Uterus (tissue), 3 donors: ENCODE measurements at regions not wholly inside any gene's neighbourhood (a gene's known extent, or its start where the extent isn't known, plus 50 kb on each side); places are given as distances from the start of the nearest gene placed in this dataset.

Source experiments
- DNase-seq, 2 donors: peaks; one replicate each; pipeline ENCODE4 v3.0.0-alpha.2; 2019 to 2020
- H3K27ac ChIP-seq, 2 donors: fragments of 200-600 bp; sonication (generic); 1 replicate in 1 of 2; 2 replicates in 1 of 2; pipeline ENCODE4 v1.5.1; 2016 to 2018
- H3K27me3 ChIP-seq, 2 donors: fragments of 200-600 bp; sonication (generic); one replicate each; pipeline ENCODE4 v1.5.1; 2018 to 2019; ENCODE audit warnings: control low read depth in 1 of 2
- H3K36me3 ChIP-seq, 2 donors: fragments of 200-600 bp; sonication (generic); one replicate each; pipeline ENCODE4 v1.5.1; 2019; ENCODE audit warnings: control low read depth in 1 of 2
- H3K4me1 ChIP-seq, 2 donors: fragments of 200-600 bp; sonication (generic); one replicate each; pipeline ENCODE4 v1.5.1; 2018 to 2019; ENCODE audit warnings: control low read depth in 1 of 2
- H3K4me3 ChIP-seq, 2 donors: fragments of 200-600 bp; sonication (generic); 1 replicate in 1 of 2; 2 replicates in 1 of 2; pipeline ENCODE4 v1.5.1; 2018 to 2019; ENCODE audit warnings: mild to moderate bottlenecking in 1 of 2
- H3K9me3 ChIP-seq, 2 donors: fragments of 200-600 bp; sonication (generic); one replicate each; pipeline ENCODE4 v1.5.1; 2019; ENCODE audit warnings: control low read depth in 1 of 2
- POLR2A ChIP-seq, 2 donors: fragments of 450-650 bp; IDR thresholded peaks; one replicate each; pipeline ENCODE4 v1.6.1; 2016; ENCODE audit warnings: antibody characterized with exemption in 2 of 2, mild to moderate bottlenecking in 1 of 2, moderate library complexity in 1 of 2
- intact Hi-C: fragments of 100-400 bp; cut with DNase I; formaldehyde crosslinking; loops from one replicate; pipeline ENCODE4 v1.15.1; 2023; ENCODE audit warnings: low total_unique reads
- TF ChIP-seq, protein P1 (sequence below), 4 experiments: fragments of 200-600 bp in 2 of 4; fragments of 450-650 bp in 2 of 4; sonication (generic) in 2 of 4; IDR thresholded peaks; one replicate each; pipeline ENCODE4 v1.5.1; 2016 to 2019; ENCODE audit warnings: antibody characterized with exemption in 4 of 4, mild to moderate bottlenecking in 2 of 4, moderate library complexity in 1 of 4
- donor health status: DM: yes; HTN: yes; CAD: no.

GRCh38 chr4:107187091-107187490, 151.0 kb upstream of the DKK2 start:
- Histone ChIP-seq H3K27ac (no peak overlapping the region), H3K4me1 (no peaks in the 10 kb centered on the region), H3K9me3 (no peaks in the 10 kb centered on the region), H3K36me3 (no peaks in the 10 kb centered on the region), H3K4me3 (no peak overlapping the region), H3K27me3 (no peaks in the 10 kb centered on the region)
- intact Hi-C loops: no loop called here
- DNase-seq: no peak
- TF ChIP-seq POLR2A (IDR thresholded peaks at IDR 0.05): no peak
- TF ChIP-seq, protein P1, sequence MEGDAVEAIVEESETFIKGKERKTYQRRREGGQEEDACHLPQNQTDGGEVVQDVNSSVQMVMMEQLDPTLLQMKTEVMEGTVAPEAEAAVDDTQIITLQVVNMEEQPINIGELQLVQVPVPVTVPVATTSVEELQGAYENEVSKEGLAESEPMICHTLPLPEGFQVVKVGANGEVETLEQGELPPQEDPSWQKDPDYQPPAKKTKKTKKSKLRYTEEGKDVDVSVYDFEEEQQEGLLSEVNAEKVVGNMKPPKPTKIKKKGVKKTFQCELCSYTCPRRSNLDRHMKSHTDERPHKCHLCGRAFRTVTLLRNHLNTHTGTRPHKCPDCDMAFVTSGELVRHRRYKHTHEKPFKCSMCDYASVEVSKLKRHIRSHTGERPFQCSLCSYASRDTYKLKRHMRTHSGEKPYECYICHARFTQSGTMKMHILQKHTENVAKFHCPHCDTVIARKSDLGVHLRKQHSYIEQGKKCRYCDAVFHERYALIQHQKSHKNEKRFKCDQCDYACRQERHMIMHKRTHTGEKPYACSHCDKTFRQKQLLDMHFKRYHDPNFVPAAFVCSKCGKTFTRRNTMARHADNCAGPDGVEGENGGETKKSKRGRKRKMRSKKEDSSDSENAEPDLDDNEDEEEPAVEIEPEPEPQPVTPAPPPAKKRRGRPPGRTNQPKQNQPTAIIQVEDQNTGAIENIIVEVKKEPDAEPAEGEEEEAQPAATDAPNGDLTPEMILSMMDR (IDR thresholded peaks at IDR 0.05): no peak

DNA sequence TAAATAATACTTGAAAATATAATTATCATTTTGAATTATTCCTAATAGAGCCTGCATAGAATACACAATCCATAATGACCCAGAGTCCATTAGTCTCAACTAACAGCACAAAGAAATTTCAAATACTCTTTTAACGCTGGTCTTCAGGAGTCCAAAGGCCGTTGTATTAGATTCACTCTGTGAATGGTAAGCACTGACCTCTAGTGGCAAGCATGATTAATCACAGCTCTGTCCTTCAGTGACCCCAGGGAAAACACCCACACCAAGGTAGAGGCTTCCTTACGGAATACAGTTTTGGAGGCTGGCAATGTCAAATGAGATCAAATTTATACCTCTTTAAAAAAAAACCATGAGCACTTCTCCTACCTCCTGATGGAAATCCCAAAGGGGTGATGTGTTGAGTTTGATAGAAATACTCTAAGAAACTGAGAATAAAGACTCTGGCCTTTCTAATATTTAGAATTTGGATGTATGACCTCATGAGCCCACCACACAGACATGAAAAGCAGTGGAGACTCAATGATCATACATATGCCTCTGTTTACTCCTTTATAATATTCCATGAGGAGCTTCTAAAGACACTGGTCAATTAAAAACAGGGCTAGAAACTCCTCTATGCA, 147.2 kb upstream of the DKK2 start:
- intact Hi-C loops: no loop called here
- no peak for DNase-seq
- TF ChIP-seq, protein P1 (IDR thresholded peaks at IDR 0.05): peak; percentile 51 to 65 (median 60)
- TF ChIP-seq POLR2A (IDR thresholded peaks at IDR 0.05): no peak
- Histone ChIP-seq H3K4me3 (no peak overlapping the region), H3K27ac (no peak overlapping the region), H3K27me3 (no peaks in the 10 kb centered on the region), H3K36me3 (no peaks in the 10 kb centered on the region), H3K4me1 (no peaks in the 10 kb centered on the region), H3K9me3 (no peaks in the 10 kb centered on the region)

GRCh38 chr4:107182347-107182746, 146.2 kb upstream of the DKK2 start:
- intact Hi-C loops: no loop called here
- TF ChIP-seq, protein P1 (IDR thresholded peaks at IDR 0.05): no peak
- Histone ChIP-seq H3K4me1 (no peaks in the 10 kb centered on the region), H3K27ac (no peak overlapping the region), H3K4me3 (no peak overlapping the region), H3K36me3 (no peaks in the 10 kb centered on the region), H3K9me3 (no peaks in the 10 kb centered on the region), H3K27me3 (no peaks in the 10 kb centered on the region)
- no peak for DNase-seq

- Histone ChIP-seq H3K36me3 (no peaks in the 10 kb centered on the region), H3K4me3 (no peak overlapping the region), H3K27ac (no peak overlapping the region), H3K27me3 (no peaks in the 10 kb centered on the region), H3K9me3 (peaks cover 0 to 6% of the 10 kb centered on the region in 2 donors), H3K4me1 (no peaks in the 10 kb centered on the region)
- TF ChIP-seq, protein P1 (IDR thresholded peaks at IDR 0.05): no peak
- TF ChIP-seq POLR2A (IDR thresholded peaks at IDR 0.05): no peak
- DNase-seq: no peak
- intact Hi-C loops: no loop called here
These were observed 130.8 kb upstream of the DKK2 start for GRCh38 chr4:107166873-107167450.

DNA sequence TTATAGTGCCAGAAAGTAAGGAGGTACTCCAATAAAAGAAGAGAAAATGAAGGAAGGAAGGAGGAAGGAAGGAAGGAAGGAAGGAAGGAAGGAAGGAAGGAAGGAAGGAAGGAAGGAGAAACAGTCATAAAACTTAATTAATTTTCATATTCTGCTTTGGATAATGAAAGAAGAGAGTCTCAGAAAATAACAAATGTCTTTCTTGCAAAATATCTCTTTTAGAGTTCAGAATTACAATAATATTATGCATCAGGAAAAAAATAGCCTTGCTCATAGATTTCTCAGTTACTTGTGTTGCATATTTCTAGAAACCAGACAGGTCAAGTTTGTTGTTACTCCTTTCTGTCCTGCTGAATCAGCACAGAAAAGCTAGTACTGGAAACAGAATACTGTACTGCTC, 130.1 kb upstream of the DKK2 start:
- H3K9me3 ChIP-seq: peaks cover 0 to 6% of the 10 kb centered on the region in 2 donors
- no peaks in the 10 kb centered on the region for H3K27me3 ChIP-seq
- DNase-seq: no peak
- no peak overlapping the region for H3K4me3 ChIP-seq
- H3K27ac ChIP-seq: no peak overlapping the region
- H3K4me1 ChIP-seq: no peaks in the 10 kb centered on the region
- no peaks in the 10 kb centered on the region for H3K36me3 ChIP-seq
- TF ChIP-seq, protein P1 (IDR thresholded peaks at IDR 0.05): no peak
- TF ChIP-seq POLR2A (IDR thresholded peaks at IDR 0.05): no peak
- intact Hi-C loops: no loop called here
